Activated T-helper 1 cell treated with anti-CD3 and anti-CD28 coated beads, Interleukin-12 subunit alpha, Interleukin-12 subunit beta, Interleukin-2, Interleukin-4 antibody, amounts not matched to agents 30 ng/mL and 10 ng/mL and 1 ng/mL, durations not matched to agents 14 hours and 24 hours and 36 hours (primary cell): ENCODE measurements at regions not wholly inside any gene's neighbourhood (a gene's known extent, or its start where the extent isn't known, plus 50 kb on each side); places are given as distances from the start of the nearest gene placed in this dataset.

Experiments used
- DNase-seq: peaks from one replicate; pipeline ENCODE4 v3.0.0; 2021; ENCODE audit warnings: low spot score
- H3K27ac Mint-ChIP-seq: one replicate; pipeline ENCODE4 v1.8.0; 2021; ENCODE audit warnings: mild to moderate bottlenecking, mixed read lengths
- H3K27me3 Mint-ChIP-seq: one replicate; pipeline ENCODE4 v1.8.0; 2022; ENCODE audit warnings: mild to moderate bottlenecking, moderate library complexity, mixed read lengths; ENCODE audit not compliant: insufficient read depth
- H3K36me3 Mint-ChIP-seq: one replicate; pipeline ENCODE4 v1.8.0; 2021; ENCODE audit warnings: low read depth, mixed read lengths
- H3K4me1 Mint-ChIP-seq: one replicate; pipeline ENCODE4 v1.8.0; 2021; ENCODE audit warnings: low read depth, mixed read lengths
- H3K4me3 Mint-ChIP-seq: one replicate; pipeline ENCODE4 v1.8.0; 2021; ENCODE audit warnings: mild to moderate bottlenecking, moderate library complexity, mixed read lengths
- H3K9me3 Mint-ChIP-seq: one replicate; pipeline ENCODE4 v1.8.0; 2021; ENCODE audit warnings: mixed read lengths
- intact Hi-C: fragments of 100-400 bp; cut with micrococcal nuclease; formaldehyde crosslinking; loops from one replicate; pipeline ENCODE4 v1.15.1; 2024

DNA sequence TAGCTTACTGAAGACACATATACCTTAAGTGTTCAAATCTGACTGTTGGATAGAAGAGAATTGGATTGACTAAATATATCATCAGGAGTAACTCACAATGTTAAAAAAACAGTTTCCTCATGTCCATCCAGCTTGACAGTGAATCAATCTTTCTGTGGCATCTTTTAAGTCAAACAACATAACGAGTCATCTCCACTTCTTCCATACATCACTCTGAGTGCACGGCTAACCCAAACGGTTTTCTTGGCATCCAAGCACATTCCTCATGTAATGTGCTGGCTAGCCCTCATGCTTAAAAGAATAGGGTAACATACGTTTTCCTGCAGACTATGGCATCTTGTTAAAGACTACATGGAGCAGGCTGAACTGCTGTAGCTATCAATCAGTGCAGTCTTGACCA, 291.5 kb upstream of the TRPC7 start:
- DNase-seq: no peak
- Mint-ChIP-seq H3K36me3 (no peaks in the 10 kb centered on the region), H3K9me3 (no peaks in the 10 kb centered on the region), H3K27ac (no peak overlapping the region), H3K4me1 (no peaks in the 10 kb centered on the region), H3K27me3 (no peaks in the 10 kb centered on the region), H3K4me3 (no peak overlapping the region)
- intact Hi-C loops: no loop called here

DNA sequence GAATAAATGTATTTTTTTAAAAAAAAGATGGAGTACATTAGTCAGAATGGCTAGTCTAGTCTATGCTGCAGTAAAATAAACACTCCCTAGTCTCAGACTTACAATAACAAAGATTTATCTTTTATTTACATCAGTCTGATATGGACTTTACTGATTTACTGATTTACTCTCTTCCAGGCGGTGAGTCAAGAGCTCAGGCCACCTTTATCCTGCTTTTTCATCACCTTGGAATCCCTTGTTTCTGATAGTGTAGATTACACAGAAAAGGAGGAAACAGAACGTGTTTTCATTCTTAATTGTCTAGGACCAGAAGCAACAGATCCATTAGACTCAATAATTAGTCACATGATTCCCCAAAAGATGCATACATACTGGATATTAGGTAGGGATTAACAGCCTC, 290.1 kb upstream of the TRPC7 start:
- DNase-seq: no peak
- intact Hi-C loops: no loop called here
- no peak overlapping the region for H3K4me3 Mint-ChIP-seq
- no peaks in the 10 kb centered on the region for H3K4me1 Mint-ChIP-seq
- no peaks in the 10 kb centered on the region for H3K9me3 Mint-ChIP-seq
- H3K27me3 Mint-ChIP-seq: no peaks in the 10 kb centered on the region
- H3K36me3 Mint-ChIP-seq: no peaks in the 10 kb centered on the region
- no peak overlapping the region for H3K27ac Mint-ChIP-seq

DNA sequence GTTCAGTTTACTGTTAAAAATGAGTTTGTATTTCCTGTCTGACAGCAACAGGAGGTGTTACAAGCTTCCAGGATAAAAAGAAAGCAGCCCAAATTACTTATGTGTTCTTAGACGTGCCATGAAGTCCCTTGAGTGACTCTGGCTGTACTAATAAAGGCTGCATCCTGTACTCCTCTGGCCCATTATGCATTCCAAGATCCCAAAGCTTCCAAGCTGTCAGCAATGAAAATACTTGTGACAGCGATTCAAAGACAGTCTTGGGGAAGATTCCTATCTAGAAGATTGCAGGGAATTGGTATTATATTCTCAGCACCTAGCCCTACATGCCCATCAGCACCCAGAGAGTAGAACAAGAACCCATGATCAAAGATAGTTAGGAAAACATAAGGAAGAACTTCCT, 281.6 kb upstream of the TRPC7 start:
- no peaks in the 10 kb centered on the region for H3K27me3 Mint-ChIP-seq
- no peak overlapping the region for H3K4me3 Mint-ChIP-seq
- DNase-seq: no peak
- intact Hi-C loops: no loop called here
- H3K4me1 Mint-ChIP-seq: no peaks in the 10 kb centered on the region
- no peaks in the 10 kb centered on the region for H3K36me3 Mint-ChIP-seq
- no peaks in the 10 kb centered on the region for H3K9me3 Mint-ChIP-seq
- H3K27ac Mint-ChIP-seq: no peak overlapping the region

DNA sequence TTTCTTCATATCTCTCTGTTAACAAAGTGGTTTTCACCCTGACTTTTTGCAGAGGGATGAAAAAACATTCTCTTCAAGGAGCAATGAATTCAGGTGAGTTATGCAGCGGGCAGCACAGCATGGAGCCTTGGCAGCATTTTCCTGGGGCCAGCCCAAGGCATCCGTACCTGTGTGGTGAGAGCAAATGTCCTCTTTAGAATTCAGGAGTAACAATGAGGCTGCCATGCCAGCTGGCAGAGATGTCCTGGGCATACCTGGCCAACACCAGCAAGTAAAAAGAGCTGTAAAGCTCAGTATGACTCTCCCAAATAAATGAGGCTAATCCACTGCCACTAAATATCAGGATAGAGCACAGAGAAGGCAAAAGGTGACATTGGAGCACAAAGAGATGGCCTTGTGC, 277.6 kb upstream of the TRPC7 start:
- Mint-ChIP-seq H3K9me3 (no peaks in the 10 kb centered on the region), H3K4me3 (no peak overlapping the region), H3K27ac (no peak overlapping the region), H3K36me3 (no peaks in the 10 kb centered on the region), H3K4me1 (no peaks in the 10 kb centered on the region), H3K27me3 (no peaks in the 10 kb centered on the region)
- intact Hi-C loops: no loop called here
- no peak for DNase-seq

DNA sequence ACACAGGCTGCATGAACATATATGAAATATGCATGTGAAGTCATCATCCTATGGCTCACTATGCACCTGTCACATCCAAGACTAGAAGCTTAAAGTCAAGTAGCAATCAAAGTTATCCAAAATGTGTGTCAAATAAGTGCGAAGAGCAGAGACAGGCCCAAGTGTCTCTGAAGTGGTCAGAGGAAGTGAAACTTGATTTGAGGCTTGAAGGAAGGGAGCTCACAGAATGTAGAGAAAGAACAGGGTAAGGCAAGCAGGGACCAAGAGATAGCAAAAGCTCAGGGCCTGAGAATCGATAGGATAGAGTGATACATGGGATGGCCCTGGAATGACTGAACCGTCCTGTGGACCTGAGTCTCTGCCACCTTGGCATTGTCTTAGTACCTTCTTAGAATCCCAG, 274.3 kb upstream of the TRPC7 start:
- Mint-ChIP-seq H3K4me1 (no peaks in the 10 kb centered on the region), H3K9me3 (no peaks in the 10 kb centered on the region), H3K36me3 (no peaks in the 10 kb centered on the region), H3K27ac (no peak overlapping the region), H3K27me3 (no peaks in the 10 kb centered on the region), H3K4me3 (no peak overlapping the region)
- no peak for DNase-seq
- intact Hi-C loops: no loop called here

DNA sequence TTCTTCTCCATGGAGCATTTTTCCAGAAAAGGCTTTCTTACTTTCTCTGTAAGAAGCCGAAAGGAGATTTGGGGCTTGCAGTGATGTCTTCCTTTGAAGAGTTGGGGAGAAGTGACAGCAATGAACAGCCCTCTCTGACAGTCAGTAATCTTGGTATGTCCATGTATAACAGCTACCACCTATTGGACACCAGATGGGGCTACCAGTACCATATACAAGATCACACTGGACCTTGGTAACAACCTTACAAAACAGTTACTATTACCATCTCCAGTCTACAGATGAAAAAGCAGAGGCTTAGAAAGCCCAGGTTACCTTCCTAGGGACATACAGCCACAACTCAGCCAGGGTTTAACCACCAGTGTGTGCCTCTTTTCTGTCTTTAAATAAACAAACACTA, 272.7 kb upstream of the TRPC7 start:
- no peaks in the 10 kb centered on the region for H3K27me3 Mint-ChIP-seq
- DNase-seq: no peak
- no peak overlapping the region for H3K27ac Mint-ChIP-seq
- H3K9me3 Mint-ChIP-seq: no peaks in the 10 kb centered on the region
- no peaks in the 10 kb centered on the region for H3K36me3 Mint-ChIP-seq
- intact Hi-C loops: no loop called here
- H3K4me3 Mint-ChIP-seq: no peak overlapping the region
- no peaks in the 10 kb centered on the region for H3K4me1 Mint-ChIP-seq

DNA sequence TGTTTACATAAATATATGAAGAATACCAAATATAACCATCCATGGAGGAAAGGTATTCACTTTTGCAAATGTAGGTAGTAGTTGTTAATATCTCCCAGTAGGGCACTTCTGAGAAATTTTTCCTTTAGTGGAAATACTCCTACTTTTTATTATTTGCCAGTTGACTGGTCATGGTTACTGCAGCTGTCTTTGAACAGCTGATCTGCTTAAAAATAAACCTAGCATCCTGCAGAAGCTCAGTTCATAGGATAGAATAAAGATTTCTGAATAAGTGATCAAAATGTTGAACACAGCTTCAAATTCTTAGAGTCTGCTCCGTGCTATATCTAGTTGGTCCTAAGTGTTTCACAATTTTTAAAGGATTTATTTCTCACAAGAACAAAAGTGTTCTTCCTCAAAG, 270.7 kb upstream of the TRPC7 start:
- Mint-ChIP-seq H3K36me3 (no peaks in the 10 kb centered on the region), H3K9me3 (no peaks in the 10 kb centered on the region), H3K27me3 (no peaks in the 10 kb centered on the region), H3K4me3 (no peak overlapping the region), H3K27ac (no peak overlapping the region), H3K4me1 (no peaks in the 10 kb centered on the region)
- intact Hi-C loops: no loop called here
- DNase-seq: no peak

DNA sequence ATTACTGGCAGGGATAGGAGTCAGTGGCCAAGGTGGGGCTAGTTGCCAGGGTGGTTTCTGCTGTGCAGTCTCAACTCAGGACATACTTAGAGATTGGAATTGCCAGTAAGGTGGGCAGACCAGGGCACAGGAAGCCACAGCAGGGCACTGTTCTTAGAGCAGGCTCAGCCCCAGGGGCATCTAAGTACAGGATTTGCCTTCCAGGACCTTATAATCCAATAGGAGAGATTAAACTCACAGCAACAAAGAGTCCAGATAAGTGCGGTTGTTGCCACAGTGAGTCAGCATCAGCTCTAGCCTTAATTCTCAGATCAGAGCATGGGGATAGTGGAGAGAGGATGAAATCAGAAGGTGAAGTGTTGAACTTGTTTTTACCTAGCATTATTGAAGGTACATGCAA, 265.8 kb upstream of the TRPC7 start:
- H3K4me3 Mint-ChIP-seq: no peak overlapping the region
- H3K36me3 Mint-ChIP-seq: no peaks in the 10 kb centered on the region
- no peaks in the 10 kb centered on the region for H3K27me3 Mint-ChIP-seq
- no peak overlapping the region for H3K27ac Mint-ChIP-seq
- intact Hi-C loops: no loop called here
- no peaks in the 10 kb centered on the region for H3K9me3 Mint-ChIP-seq
- DNase-seq: no peak
- H3K4me1 Mint-ChIP-seq: no peaks in the 10 kb centered on the region

DNA sequence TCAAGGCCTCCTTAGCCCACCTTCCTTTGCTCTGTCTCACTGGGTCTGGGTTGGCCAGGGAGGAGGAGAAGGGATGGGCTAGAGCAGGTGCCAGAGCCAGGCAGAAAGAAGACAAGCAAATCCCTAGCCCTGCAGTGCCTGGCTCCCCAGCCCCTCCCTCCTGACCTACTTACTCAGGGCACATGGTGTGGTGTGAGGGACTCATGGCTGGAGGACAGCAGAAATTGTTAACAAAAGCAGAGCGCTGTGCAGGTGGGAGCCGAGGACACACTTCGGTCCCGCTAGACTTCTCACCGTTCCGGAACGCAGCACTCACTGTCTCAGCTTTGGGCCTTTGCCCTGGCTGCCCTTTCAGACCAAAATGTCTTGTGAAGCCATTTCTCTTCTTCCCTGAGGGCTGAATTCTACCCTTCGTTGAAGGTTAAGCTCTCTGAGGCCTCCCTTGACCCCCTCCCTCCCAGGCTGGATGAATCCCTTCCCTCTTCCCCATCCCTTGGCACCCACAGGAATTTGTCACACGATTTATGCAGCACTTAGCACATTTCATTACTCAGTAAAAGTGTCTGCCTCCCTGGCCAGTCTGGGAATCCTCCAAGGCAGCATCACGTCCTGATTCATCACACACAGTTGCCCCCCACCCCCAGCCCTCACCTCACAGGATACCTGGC, 263.9 kb upstream of the TRPC7 start:
- Mint-ChIP-seq H3K9me3 (no peaks in the 10 kb centered on the region), H3K4me1 (no peaks in the 10 kb centered on the region), H3K27ac (no peak overlapping the region), H3K36me3 (no peaks in the 10 kb centered on the region), H3K4me3 (no peak overlapping the region), H3K27me3 (no peaks in the 10 kb centered on the region)
- intact Hi-C loops: no loop called here
- DNase-seq: no peak

DNA sequence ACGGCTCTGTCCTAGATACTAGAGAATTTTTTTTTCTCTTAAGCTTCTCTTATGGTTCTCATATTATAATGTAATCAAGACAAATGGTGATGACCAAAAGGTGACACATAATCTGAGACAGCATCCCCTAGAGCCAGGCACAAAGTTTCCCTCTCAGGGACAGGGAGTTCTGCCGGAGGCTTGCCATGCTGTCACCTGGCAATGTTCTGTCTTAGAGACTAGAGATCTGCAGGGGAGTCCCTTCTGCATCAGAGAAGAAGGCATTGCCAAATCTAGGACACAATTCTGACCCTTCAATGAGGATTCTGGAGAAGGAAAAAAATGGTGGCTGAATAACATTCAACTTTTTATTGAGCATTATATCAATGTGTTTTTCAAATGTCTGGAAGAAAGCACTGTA, 261.2 kb upstream of the TRPC7 start:
- Mint-ChIP-seq H3K27ac (no peak overlapping the region), H3K36me3 (no peaks in the 10 kb centered on the region), H3K9me3 (no peaks in the 10 kb centered on the region), H3K4me3 (no peak overlapping the region), H3K4me1 (no peaks in the 10 kb centered on the region), H3K27me3 (no peaks in the 10 kb centered on the region)
- DNase-seq: no peak
- intact Hi-C loops: no loop called here

DNA sequence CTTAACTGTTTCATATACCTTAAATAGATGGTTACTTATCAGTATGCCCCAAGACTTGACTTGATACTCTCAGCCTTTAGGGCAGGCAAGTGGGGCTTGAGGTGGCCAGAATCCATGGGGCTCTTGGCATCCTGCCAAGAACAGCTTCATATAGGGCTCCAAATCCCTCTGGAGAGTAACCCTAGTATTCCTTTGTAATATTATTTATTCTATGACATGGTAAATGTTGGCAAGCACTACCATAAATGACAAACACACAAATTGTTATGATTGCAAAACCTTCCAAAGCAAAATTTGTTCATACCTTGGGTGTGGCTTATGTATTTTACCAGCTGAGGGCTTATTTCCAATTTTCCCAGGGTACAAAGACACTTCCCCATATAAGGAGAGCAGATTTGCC, 257.4 kb upstream of the TRPC7 start:
- Mint-ChIP-seq H3K36me3 (no peaks in the 10 kb centered on the region), H3K4me1 (no peaks in the 10 kb centered on the region), H3K27me3 (no peaks in the 10 kb centered on the region), H3K27ac (no peak overlapping the region), H3K4me3 (no peak overlapping the region), H3K9me3 (no peaks in the 10 kb centered on the region)
- intact Hi-C loops: no loop called here
- DNase-seq: no peak

DNA sequence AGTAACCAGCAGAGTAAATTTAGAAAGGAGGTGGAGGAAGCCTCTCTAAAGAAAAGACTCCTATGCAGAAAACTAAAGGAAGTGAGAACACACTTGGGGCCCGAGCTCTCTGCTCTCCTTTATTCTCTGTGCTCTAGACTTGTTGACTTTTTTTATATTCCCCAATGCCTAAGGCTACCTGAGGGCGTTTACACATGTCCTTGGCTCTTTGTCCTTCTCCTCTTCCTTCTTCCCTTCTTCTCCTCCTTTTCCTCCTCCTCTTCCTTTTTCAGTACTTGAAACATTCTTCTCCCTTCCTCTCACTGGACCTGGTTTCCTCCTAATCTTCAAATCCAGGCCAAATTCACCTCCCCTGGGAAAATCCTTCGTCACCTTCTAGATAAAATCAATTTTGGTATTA, 256.4 kb upstream of the TRPC7 start:
- H3K4me1 Mint-ChIP-seq: no peaks in the 10 kb centered on the region
- H3K9me3 Mint-ChIP-seq: no peaks in the 10 kb centered on the region
- H3K27ac Mint-ChIP-seq: no peak overlapping the region
- intact Hi-C loops: no loop called here
- H3K36me3 Mint-ChIP-seq: no peaks in the 10 kb centered on the region
- H3K4me3 Mint-ChIP-seq: no peak overlapping the region
- DNase-seq: no peak
- H3K27me3 Mint-ChIP-seq: no peaks in the 10 kb centered on the region

DNA sequence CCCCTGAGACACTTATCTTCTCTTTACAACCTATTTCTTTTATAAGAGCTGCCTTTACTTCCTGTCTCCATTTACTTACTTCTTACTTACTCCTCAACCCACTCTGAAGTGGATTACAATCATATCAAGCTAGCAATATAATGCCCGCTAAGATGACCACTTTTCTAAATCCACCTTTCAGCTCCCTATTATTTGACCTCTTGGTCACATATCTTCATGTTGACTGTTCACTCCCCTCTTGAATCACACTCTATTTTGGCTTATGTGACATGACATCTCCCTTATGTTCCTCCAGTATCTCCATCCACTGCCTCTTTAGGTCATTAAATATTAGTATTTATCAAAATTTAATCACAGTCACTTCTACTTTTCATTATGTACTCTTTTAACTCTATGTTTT, 255.3 kb upstream of the TRPC7 start:
- Mint-ChIP-seq H3K27ac (no peak overlapping the region), H3K27me3 (no peaks in the 10 kb centered on the region), H3K36me3 (no peaks in the 10 kb centered on the region), H3K4me1 (no peaks in the 10 kb centered on the region), H3K9me3 (no peaks in the 10 kb centered on the region), H3K4me3 (no peak overlapping the region)
- DNase-seq: no peak
- intact Hi-C loops: no loop called here

DNA sequence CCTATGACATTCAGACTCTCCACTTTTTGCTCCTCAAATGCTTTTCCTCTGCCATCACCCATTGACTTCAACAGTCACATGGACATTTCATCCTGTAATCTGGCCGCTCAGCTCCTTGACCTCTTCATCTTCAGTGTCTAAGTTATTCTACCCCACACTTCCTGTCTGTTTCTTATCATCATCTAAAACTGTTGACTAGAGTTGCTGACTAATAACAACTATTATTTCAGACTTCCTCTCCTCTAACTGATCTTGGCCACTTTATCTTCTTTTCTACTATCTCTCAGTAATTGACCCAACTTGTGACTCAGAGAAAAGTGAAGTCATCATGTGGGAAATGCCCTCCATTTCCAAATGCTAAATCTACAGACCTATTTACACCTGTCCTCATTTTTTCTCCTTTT, 254.7 kb upstream of the TRPC7 start:
- H3K27ac Mint-ChIP-seq: no peak overlapping the region
- H3K9me3 Mint-ChIP-seq: no peaks in the 10 kb centered on the region
- DNase-seq: no peak
- no peak overlapping the region for H3K4me3 Mint-ChIP-seq
- no peaks in the 10 kb centered on the region for H3K27me3 Mint-ChIP-seq
- no peaks in the 10 kb centered on the region for H3K36me3 Mint-ChIP-seq
- H3K4me1 Mint-ChIP-seq: no peaks in the 10 kb centered on the region
- intact Hi-C loops: no loop called here
